ENCODE measurements at regions not wholly inside any gene's neighbourhood (a gene's known extent, or its start where the extent isn't known, plus 50 kb on each side); places are given as distances from the start of the nearest gene placed in this dataset.
"Not testable (repeated sequence)": the region's sequence is repeated elsewhere in the genome, so short reads cannot be mapped to it uniquely, and the experiment has no call there.

- not testable (repeated sequence) for DNase-seq (ENCODE audit: low read depth in 4 of 4, low spot score in 1 of 4)
Observed at GRCh38 chr6:148022279-148022678, 320.4 kb upstream of the SASH1 start.

- DNase-seq (ENCODE audit: low read depth in 4 of 4, low spot score in 1 of 4): no peak
Observed at GRCh38 chr6:148027201-148027600, 315.4 kb upstream of the SASH1 start.

GRCh38 chr6:148035806-148036390 is 306.7 kb upstream of the SASH1 start:
- no peak for DNase-seq (ENCODE audit: low read depth in 4 of 4, low spot score in 1 of 4)

- no peak for DNase-seq (ENCODE audit: low read depth in 4 of 4, low spot score in 1 of 4)
Observed at GRCh38 chr6:148037496-148037895, 305.1 kb upstream of the SASH1 start.

GRCh38 chr6:148041546-148041945 is 301.1 kb upstream of the SASH1 start:
- DNase-seq (ENCODE audit: low read depth in 4 of 4, low spot score in 1 of 4): no peak

GRCh38 chr6:148042536-148042935 is 300.1 kb upstream of the SASH1 start:
- no peak for DNase-seq (ENCODE audit: low read depth in 4 of 4, low spot score in 1 of 4)

- DNase-seq (ENCODE audit: low read depth in 4 of 4, low spot score in 1 of 4): no peak
Observed at GRCh38 chr6:148044261-148044751, 298.3 kb upstream of the SASH1 start.

- no peak for DNase-seq (ENCODE audit: low read depth in 4 of 4, low spot score in 1 of 4)
Observed at GRCh38 chr6:148044921-148045320, 297.7 kb upstream of the SASH1 start.

- DNase-seq (ENCODE audit: low read depth in 4 of 4, low spot score in 1 of 4): no peak
Observed at GRCh38 chr6:148053209-148053608, 289.4 kb upstream of the SASH1 start.

GRCh38 chr6:148053796-148054195 is 288.8 kb upstream of the SASH1 start:
- no peak for DNase-seq (ENCODE audit: low read depth in 4 of 4, low spot score in 1 of 4)

GRCh38 chr6:148054219-148054618 is 288.4 kb upstream of the SASH1 start:
- DNase-seq (ENCODE audit: low read depth in 4 of 4, low spot score in 1 of 4): no peak

GRCh38 chr6:148055419-148055818 is 287.2 kb upstream of the SASH1 start:
- DNase-seq (ENCODE audit: low read depth in 4 of 4, low spot score in 1 of 4): no peak

GRCh38 chr6:148059869-148060268 is 282.8 kb upstream of the SASH1 start:
- DNase-seq (ENCODE audit: low read depth in 4 of 4, low spot score in 1 of 4): no peak

GRCh38 chr6:148064406-148065134 is 278.1 kb upstream of the SASH1 start:
- DNase-seq (ENCODE audit: low read depth in 4 of 4, low spot score in 1 of 4): no peak

GRCh38 chr6:148068437-148069061 is 274.1 kb upstream of the SASH1 start:
- no peak for DNase-seq (ENCODE audit: low read depth in 4 of 4, low spot score in 1 of 4)

- DNase-seq (ENCODE audit: low read depth in 4 of 4, low spot score in 1 of 4): no peak
Observed at GRCh38 chr6:148069256-148069655, 273.4 kb upstream of the SASH1 start.

- no peak for DNase-seq (ENCODE audit: low read depth in 4 of 4, low spot score in 1 of 4)
Observed at GRCh38 chr6:148074291-148074690, 268.3 kb upstream of the SASH1 start.

- DNase-seq (ENCODE audit: low read depth in 4 of 4, low spot score in 1 of 4): no peak
Observed at GRCh38 chr6:148074738-148075137, 267.9 kb upstream of the SASH1 start.

GRCh38 chr6:148075352-148075751 is 267.3 kb upstream of the SASH1 start:
- no peak for DNase-seq (ENCODE audit: low read depth in 4 of 4, low spot score in 1 of 4)

- no peak for DNase-seq (ENCODE audit: low read depth in 4 of 4, low spot score in 1 of 4)
Observed at GRCh38 chr6:148076051-148076450, 266.6 kb upstream of the SASH1 start.

- no peak for DNase-seq (ENCODE audit: low read depth in 4 of 4, low spot score in 1 of 4)
Observed at GRCh38 chr6:148080315-148080714, 262.3 kb upstream of the SASH1 start.

- no peak for DNase-seq (ENCODE audit: low read depth in 4 of 4, low spot score in 1 of 4)
Observed at GRCh38 chr6:148081076-148081475, 261.6 kb upstream of the SASH1 start.
